WERI-Rb-1 (cell line): ENCODE measurements at regions not wholly inside any gene's neighbourhood (a gene's known extent, or its start where the extent isn't known, plus 50 kb on each side); places are given as distances from the start of the nearest gene placed in this dataset.

Experiments
- DNase-seq: peaks from one replicate; pipeline ENCODE4 v3.0.0-alpha.2; 2020
- H3K27ac ChIP-seq: fragments of 250-450 bp; sonication (Bioruptor Pico); 2 replicates; pipeline ENCODE4 v1.5.1; 2020; ENCODE audit warnings: mild to moderate bottlenecking, moderate library complexity
- H3K27me3 ChIP-seq: fragments of 250-450 bp; sonication (Bioruptor Pico); 2 replicates; pipeline ENCODE4 v1.5.1; 2021; ENCODE audit warnings: mild to moderate bottlenecking, low read depth, moderate library complexity; ENCODE audit not compliant: insufficient read depth, severe bottlenecking
- H3K36me3 ChIP-seq: fragments of 250-450 bp; sonication (Bioruptor Pico); 2 replicates; pipeline ENCODE4 v1.5.1; 2020; ENCODE audit warnings: mild to moderate bottlenecking, moderate library complexity
- H3K4me3 ChIP-seq: 2 replicates; pipeline ENCODE4 v1.5.1; 2011; ENCODE audit warnings: low read depth, mild to moderate bottlenecking, control low read depth, low read length
- H3K9me3 ChIP-seq: fragments of 250-450 bp; sonication (Bioruptor Pico); 2 replicates; pipeline ENCODE4 v1.5.1; 2021; ENCODE audit warnings: mild to moderate bottlenecking, moderate library complexity; ENCODE audit not compliant: severe bottlenecking
- CTCF ChIP-seq: IDR thresholded peaks from 2 replicates; pipeline ENCODE4 v1.5.1; 2011; ENCODE audit warnings: low read depth, mild to moderate bottlenecking, control low read depth, inconsistent platforms, low read length

- TF ChIP-seq CTCF, result no peak
- no peaks in the 10 kb centered on the region for H3K36me3 ChIP-seq
- no peaks in the 10 kb centered on the region for H3K27me3 ChIP-seq
- DNase-seq, result no peak
- H3K27ac ChIP-seq, result no peak overlapping the region
- no peak overlapping the region for H3K4me3 ChIP-seq
- H3K9me3 ChIP-seq, result no peaks in the 10 kb centered on the region
Measured at GRCh38 chr2:149739171-149739882, 151.8 kb upstream of the MMADHC start.

- Histone ChIP-seq H3K36me3 (no peaks in the 10 kb centered on the region), H3K9me3 (no peaks in the 10 kb centered on the region), H3K27me3 (no peaks in the 10 kb centered on the region), H3K27ac (no peak overlapping the region), H3K4me3 (no peak overlapping the region)
- DNase-seq, result no peak
- TF ChIP-seq CTCF, result no peak
Measured at GRCh38 chr2:149738767-149739166, 151.2 kb upstream of the MMADHC start.

- no peak for DNase-seq
- no peak overlapping the region for H3K27ac ChIP-seq
- no peaks in the 10 kb centered on the region for H3K27me3 ChIP-seq
- no peaks in the 10 kb centered on the region for H3K36me3 ChIP-seq
- no peaks in the 10 kb centered on the region for H3K9me3 ChIP-seq
- H3K4me3 ChIP-seq, result no peak overlapping the region
- no peak for TF ChIP-seq CTCF
Measured at GRCh38 chr2:149737896-149738295, 150.3 kb upstream of the MMADHC start.

GRCh38 chr2:149735237-149735958 lies 147.8 kb upstream of the MMADHC start:
- DNase-seq, result no peak
- Histone ChIP-seq H3K4me3 (no peak overlapping the region), H3K27me3 (no peaks in the 10 kb centered on the region), H3K36me3 (no peaks in the 10 kb centered on the region), H3K27ac (no peak overlapping the region), H3K9me3 (no peaks in the 10 kb centered on the region)
- TF ChIP-seq CTCF, result no peak

GRCh38 chr2:149733936-149734685 lies 146.5 kb upstream of the MMADHC start:
- no peak for TF ChIP-seq CTCF
- H3K9me3 ChIP-seq, result no peaks in the 10 kb centered on the region
- H3K27me3 ChIP-seq, result no peaks in the 10 kb centered on the region
- H3K4me3 ChIP-seq, result no peak overlapping the region
- no peak for DNase-seq
- H3K27ac ChIP-seq, result no peak overlapping the region
- no peaks in the 10 kb centered on the region for H3K36me3 ChIP-seq
